WI38 (cell line): ENCODE measurements at regions not wholly inside any gene's neighbourhood (a gene's known extent, or its start where the extent isn't known, plus 50 kb on each side); places are given as distances from the start of the nearest gene placed in this dataset.

Experiments
- H3K4me3 ChIP-seq: 2 replicates; pipeline ENCODE4 v1.5.1; 2011; ENCODE audit warnings: low read depth, mild to moderate bottlenecking, control low read depth, low read length
- TF ChIP-seq, protein P1 (sequence below): IDR thresholded peaks from 2 replicates; pipeline ENCODE4 v1.5.1; 2012; ENCODE audit warnings: low read depth, mild to moderate bottlenecking, control low read depth, low read length

DNA sequence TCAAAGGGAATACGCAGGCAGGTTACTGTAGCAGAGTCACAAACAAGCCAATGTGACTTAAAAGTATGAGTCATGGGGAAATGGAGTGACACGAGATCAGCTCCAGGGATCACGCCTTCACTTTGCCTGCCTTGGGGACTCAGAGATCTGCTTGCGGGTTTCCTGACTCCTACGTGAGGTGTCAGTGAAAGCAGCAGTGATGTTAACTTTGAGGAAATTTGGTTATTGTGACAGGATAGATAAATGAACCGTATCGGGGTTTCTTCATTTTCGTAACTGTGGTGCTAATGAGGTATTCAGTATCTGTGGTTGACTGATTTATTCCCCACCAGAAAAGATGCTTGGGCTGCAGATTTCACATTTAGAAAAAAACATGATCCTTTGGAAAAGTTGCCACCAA lies 383.3 kb upstream of the ZFP42 start:
- TF ChIP-seq, protein P1, sequence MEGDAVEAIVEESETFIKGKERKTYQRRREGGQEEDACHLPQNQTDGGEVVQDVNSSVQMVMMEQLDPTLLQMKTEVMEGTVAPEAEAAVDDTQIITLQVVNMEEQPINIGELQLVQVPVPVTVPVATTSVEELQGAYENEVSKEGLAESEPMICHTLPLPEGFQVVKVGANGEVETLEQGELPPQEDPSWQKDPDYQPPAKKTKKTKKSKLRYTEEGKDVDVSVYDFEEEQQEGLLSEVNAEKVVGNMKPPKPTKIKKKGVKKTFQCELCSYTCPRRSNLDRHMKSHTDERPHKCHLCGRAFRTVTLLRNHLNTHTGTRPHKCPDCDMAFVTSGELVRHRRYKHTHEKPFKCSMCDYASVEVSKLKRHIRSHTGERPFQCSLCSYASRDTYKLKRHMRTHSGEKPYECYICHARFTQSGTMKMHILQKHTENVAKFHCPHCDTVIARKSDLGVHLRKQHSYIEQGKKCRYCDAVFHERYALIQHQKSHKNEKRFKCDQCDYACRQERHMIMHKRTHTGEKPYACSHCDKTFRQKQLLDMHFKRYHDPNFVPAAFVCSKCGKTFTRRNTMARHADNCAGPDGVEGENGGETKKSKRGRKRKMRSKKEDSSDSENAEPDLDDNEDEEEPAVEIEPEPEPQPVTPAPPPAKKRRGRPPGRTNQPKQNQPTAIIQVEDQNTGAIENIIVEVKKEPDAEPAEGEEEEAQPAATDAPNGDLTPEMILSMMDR: no peak
- H3K4me3 ChIP-seq: no peak overlapping the region

DNA sequence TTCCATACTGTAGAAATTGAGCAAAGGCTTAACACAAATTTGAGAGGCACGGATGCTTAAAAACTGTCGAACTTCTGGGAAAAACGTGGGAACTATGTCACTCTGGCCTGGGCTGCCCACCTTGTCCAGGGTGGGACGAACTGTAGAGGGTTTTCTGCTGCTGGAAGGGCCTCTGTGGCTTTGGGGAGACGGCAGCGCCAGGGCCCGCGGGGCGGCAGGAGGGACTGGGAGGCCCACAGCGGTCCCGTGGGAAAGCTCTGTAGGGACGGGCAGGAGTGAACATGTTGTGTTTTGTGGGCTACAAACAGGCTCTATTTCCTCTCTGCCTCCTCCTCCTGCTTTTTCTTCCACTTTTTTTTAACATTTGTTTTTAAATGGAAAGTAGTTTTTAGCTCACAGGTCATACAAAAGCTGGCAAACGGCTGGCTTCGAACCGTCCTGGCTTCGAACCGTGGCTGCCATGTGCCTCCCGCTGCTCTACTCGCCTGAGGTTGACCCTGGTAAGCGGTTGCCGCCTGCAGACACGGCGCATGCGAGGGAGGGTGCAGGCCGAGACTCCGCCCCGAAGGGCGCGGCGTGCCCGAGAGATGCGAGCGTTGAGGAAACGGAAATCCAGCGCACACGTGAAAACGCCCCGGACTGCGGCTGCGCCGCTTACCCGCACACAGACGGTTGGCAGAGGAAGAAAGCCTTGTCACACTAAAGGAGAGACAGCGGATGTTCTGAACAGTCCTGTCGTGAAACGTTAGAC lies 382.3 kb upstream of the ZFP42 start:
- H3K4me3 ChIP-seq: no peak overlapping the region
- TF ChIP-seq, protein P1: no peak

DNA sequence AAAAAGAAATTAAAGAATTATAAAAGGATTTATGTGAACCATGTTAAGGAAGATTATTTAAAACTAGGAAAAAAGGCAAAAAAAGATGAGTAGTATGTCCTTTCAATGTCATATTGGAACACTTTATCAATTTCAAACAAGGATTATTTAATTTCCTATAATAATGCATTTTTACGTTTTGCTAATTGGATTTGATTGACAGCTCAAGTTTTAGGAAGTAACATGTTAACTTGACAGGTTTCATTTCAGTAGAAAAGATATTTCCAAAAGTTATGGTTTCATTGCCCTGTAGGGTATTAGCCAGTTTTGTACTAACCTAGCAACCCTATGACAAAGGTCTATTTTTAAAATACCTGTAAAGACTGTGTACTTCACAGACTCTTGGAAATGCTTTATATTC lies 379.6 kb upstream of the ZFP42 start:
- TF ChIP-seq, protein P1: no peak
- H3K4me3 ChIP-seq: no peak overlapping the region

DNA sequence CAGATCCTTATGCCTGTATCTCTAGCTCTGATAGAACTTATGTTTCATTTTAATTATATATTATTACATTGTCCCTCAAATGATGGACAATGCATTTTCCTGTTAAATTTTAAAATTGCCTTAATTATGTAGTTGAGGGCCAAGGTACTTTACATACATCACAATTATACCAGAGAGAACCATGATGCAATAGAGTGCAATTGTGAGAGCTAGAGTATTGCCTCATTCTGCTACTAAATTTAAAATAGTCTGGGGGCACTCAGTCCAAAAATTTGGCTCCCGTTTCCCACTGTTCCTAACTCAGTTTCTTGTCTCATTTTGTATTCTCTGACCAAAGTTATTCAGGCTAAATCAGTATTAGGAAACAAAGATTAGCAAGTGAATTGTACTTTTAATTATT lies 378.5 kb upstream of the ZFP42 start:
- TF ChIP-seq, protein P1: no peak
- H3K4me3 ChIP-seq: no peak overlapping the region

DNA sequence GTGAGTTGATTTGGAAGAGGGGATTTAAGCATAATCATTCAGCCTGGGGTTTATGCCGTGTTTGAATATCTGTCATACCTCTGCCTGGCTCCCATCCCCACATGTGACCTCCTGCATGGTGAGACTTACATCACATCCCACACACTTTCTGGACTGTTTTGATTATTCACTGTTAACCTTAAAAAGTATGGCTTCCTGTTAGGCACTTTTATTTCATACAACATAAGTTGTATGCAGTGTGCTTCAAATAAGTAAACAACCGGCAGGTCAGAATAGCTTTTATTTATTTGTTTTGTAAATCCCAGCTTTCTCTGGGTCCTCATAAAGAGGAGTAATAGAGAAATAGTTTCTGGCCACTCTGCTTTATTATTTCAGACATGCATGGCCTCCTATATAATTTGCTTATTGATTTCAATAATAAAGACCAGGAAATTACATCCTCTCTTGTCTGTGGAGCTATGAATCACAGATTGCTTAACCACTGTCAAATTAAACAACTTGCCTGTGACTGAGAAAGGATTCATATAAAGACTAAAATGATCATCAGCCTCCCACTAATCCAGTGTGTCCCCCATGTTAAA lies 376.8 kb upstream of the ZFP42 start:
- no peak overlapping the region for H3K4me3 ChIP-seq
- TF ChIP-seq, protein P1: no peak

DNA sequence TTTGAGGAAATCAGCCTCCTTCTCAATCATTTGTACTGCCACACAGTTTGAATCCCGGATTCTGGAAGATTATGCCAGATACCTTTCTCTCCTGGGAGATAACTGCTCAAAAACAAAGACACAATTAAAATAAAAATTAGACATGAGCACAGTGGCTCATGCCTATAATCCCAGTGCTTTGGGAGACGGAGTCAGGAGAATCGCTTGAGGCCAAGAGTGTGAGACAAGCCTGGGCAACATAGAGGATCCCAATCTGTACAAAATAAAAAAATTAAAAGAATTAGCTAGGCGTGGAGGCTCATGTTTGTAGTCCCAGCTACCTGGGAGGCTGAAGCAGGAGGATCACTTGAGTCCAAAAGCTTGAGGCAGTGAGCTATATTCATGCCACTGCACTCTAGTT lies 376.3 kb upstream of the ZFP42 start:
- TF ChIP-seq, protein P1: no peak
- H3K4me3 ChIP-seq: no peak overlapping the region

DNA sequence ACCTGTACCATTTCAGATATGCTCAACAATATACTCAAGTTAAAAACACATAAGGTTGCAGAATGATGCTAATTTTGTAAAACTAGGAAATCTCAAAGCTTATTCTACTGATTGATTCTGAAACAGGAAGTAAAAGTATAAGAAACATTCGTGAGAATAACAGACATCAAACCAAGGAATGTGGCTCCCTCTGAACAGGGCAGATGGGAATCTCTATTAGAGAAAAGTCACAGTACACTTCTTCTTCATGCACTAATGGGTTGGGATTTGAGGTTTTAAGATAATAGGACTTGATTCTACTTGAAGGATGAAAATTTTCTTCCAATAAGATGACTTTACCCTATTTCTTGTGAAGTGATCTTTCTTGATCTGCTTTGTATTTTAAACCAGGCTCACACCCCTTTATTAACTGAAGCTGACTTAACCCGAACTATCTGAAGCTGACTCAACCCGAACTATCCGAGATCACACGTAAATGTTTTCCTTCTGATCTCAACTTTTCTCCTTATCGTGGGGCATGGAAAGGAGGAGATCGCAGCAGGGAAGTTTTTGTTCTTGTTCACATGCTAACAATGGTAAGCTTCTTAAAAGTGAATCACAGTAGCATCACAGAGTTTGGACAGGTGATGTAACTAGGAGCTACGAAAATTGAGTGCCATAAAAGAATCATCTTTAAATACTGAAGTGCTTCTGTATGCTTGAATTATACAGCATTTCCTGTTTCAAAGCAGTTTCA lies 363.1 kb upstream of the ZFP42 start:
- no peak overlapping the region for H3K4me3 ChIP-seq
- TF ChIP-seq, protein P1: no peak
